ENCODE measurements at regions not wholly inside any gene's neighbourhood (a gene's known extent, or its start where the extent isn't known, plus 50 kb on each side); places are given as distances from the start of the nearest gene placed in this dataset.

- 47% methylated on average over 3 of the region's 4 CpGs for WGBS (ENCODE audit: insufficient coverage)
- no peaks in the 10 kb centered on the region for H3K4me1 Mint-ChIP-seq
- Histone ChIP-seq H3K9me3 (no peaks in the 10 kb centered on the region), H3K36me3 (ENCODE audit: control insufficient read depth in 2 of 2, extremely low read depth in 1 of 2, insufficient read depth in 1 of 2, low read length in 1 of 2) (no peaks in the 10 kb centered on the region), H3K27me3 (replicated peaks in 1 of 2; ENCODE audit: control insufficient read depth in 2 of 2, extremely low read depth in 1 of 2, insufficient read depth in 2 of 2, low read length in 1 of 2) (no peaks in the 10 kb centered on the region), H3K4me3 (ENCODE audit: control insufficient read depth in 1 of 2, extremely low read depth in 1 of 2, low read length in 1 of 2) (no peak overlapping the region), H3K4me1 (ENCODE audit: control insufficient read depth in 1 of 2, extremely low read depth in 1 of 2, insufficient read depth in 2 of 2, low read length in 2 of 2) (no peaks in the 10 kb centered on the region), H3K27ac (ENCODE audit: low read length) (no peak overlapping the region)
- ATAC-seq (replicated peaks in 1 of 4) (no peak), DNase-seq (no peak)
- ChIA-PET CTCF (no interaction called here), POLR2A (no interaction called here)
- H3K36me3 Mint-ChIP-seq, result no peaks in the 10 kb centered on the region
- H3K27ac Mint-ChIP-seq, result no peak overlapping the region
- H3K27me3 Mint-ChIP-seq, result no peaks in the 10 kb centered on the region
- no peak overlapping the region for H3K4me3 Mint-ChIP-seq
- peaks cover 0 to 10% (median 5%) of the 10 kb centered on the region in 3 donors for H3K9me3 Mint-ChIP-seq
These were observed 230.9 kb upstream of the RGPD4 start for GRCh38 chr2:107595749-107596148.

GRCh38 chr2:107597507-107597906, 229.2 kb upstream of the RGPD4 start:
- Mint-ChIP-seq H3K9me3 (peaks cover 0 to 16% (median 10%) of the 10 kb centered on the region in 3 donors), H3K36me3 (no peaks in the 10 kb centered on the region), H3K4me3 (no peak overlapping the region), H3K4me1 (no peaks in the 10 kb centered on the region), H3K27ac (no peak overlapping the region), H3K27me3 (no peaks in the 10 kb centered on the region)
- Histone ChIP-seq H3K4me3 (ENCODE audit: control insufficient read depth in 1 of 2, extremely low read depth in 1 of 2, low read length in 1 of 2) (no peak overlapping the region), H3K9me3 (no peaks in the 10 kb centered on the region), H3K27me3 (replicated peaks in 1 of 2; ENCODE audit: control insufficient read depth in 2 of 2, extremely low read depth in 1 of 2, insufficient read depth in 2 of 2, low read length in 1 of 2) (no peaks in the 10 kb centered on the region), H3K4me1 (ENCODE audit: control insufficient read depth in 1 of 2, extremely low read depth in 1 of 2, insufficient read depth in 2 of 2, low read length in 2 of 2) (no peaks in the 10 kb centered on the region), H3K36me3 (ENCODE audit: control insufficient read depth in 2 of 2, extremely low read depth in 1 of 2, insufficient read depth in 1 of 2, low read length in 1 of 2) (no peaks in the 10 kb centered on the region), H3K27ac (ENCODE audit: low read length) (no peak overlapping the region)
- ATAC-seq (replicated peaks in 1 of 4) (no peak), DNase-seq (no peak)
- POLR2A ChIA-PET, result no interaction called here
- CTCF ChIA-PET, result no interaction called here

GRCh38 chr2:107602801-107603200, 223.9 kb upstream of the RGPD4 start:
- POLR2A ChIA-PET, result no interaction called here
- CTCF ChIA-PET, result no interaction called here
- Histone ChIP-seq H3K36me3 (ENCODE audit: control insufficient read depth in 2 of 2, extremely low read depth in 1 of 2, insufficient read depth in 1 of 2, low read length in 1 of 2) (no peaks in the 10 kb centered on the region), H3K9me3 (no peaks in the 10 kb centered on the region), H3K27ac (ENCODE audit: low read length) (no peak overlapping the region), H3K4me3 (ENCODE audit: control insufficient read depth in 1 of 2, extremely low read depth in 1 of 2, low read length in 1 of 2) (no peak overlapping the region), H3K4me1 (ENCODE audit: control insufficient read depth in 1 of 2, extremely low read depth in 1 of 2, insufficient read depth in 2 of 2, low read length in 2 of 2) (no peaks in the 10 kb centered on the region), H3K27me3 (replicated peaks in 1 of 2; ENCODE audit: control insufficient read depth in 2 of 2, extremely low read depth in 1 of 2, insufficient read depth in 2 of 2, low read length in 1 of 2) (no peaks in the 10 kb centered on the region)
- Mint-ChIP-seq H3K27me3 (no peaks in the 10 kb centered on the region), H3K27ac (no peak overlapping the region), H3K4me1 (no peaks in the 10 kb centered on the region), H3K4me3 (no peak overlapping the region), H3K9me3 (peaks cover 0 to 6% (median 5%) of the 10 kb centered on the region in 3 donors), H3K36me3 (no peaks in the 10 kb centered on the region)
- DNase-seq, result no peak
- WGBS (ENCODE audit: insufficient coverage), result no CpG with 5 or more reads among the region's 2 CpGs
- ATAC-seq (replicated peaks in 1 of 4), result no peak

- no peaks in the 10 kb centered on the region for H3K4me1 Mint-ChIP-seq
- ChIA-PET CTCF (no interaction called here), POLR2A (no interaction called here)
- no peak overlapping the region for H3K27ac ChIP-seq (ENCODE audit: low read length)
- no peaks in the 10 kb centered on the region for H3K4me1 ChIP-seq (ENCODE audit: control insufficient read depth in 1 of 2, extremely low read depth in 1 of 2, insufficient read depth in 2 of 2, low read length in 2 of 2)
- DNase-seq, result no peak
- H3K9me3 ChIP-seq, result no peaks in the 10 kb centered on the region
- no peaks in the 10 kb centered on the region for H3K9me3 Mint-ChIP-seq
- no peaks in the 10 kb centered on the region for H3K27me3 ChIP-seq (replicated peaks in 1 of 2; ENCODE audit: control insufficient read depth in 2 of 2, extremely low read depth in 1 of 2, insufficient read depth in 2 of 2, low read length in 1 of 2)
- no peaks in the 10 kb centered on the region for H3K27me3 Mint-ChIP-seq
- ATAC-seq (replicated peaks in 1 of 4), result no peak
- WGBS (ENCODE audit: insufficient coverage), result no CpG with 5 or more reads among the region's 1 CpG
- H3K27ac Mint-ChIP-seq, result no peak overlapping the region
- no peak overlapping the region for H3K4me3 Mint-ChIP-seq
- no peak overlapping the region for H3K4me3 ChIP-seq (ENCODE audit: control insufficient read depth in 1 of 2, extremely low read depth in 1 of 2, low read length in 1 of 2)
- no peaks in the 10 kb centered on the region for H3K36me3 ChIP-seq (ENCODE audit: control insufficient read depth in 2 of 2, extremely low read depth in 1 of 2, insufficient read depth in 1 of 2, low read length in 1 of 2)
- no peaks in the 10 kb centered on the region for H3K36me3 Mint-ChIP-seq
These were observed 219.6 kb upstream of the RGPD4 start for GRCh38 chr2:107607054-107607453.

GRCh38 chr2:107607473-107607872, 219.2 kb upstream of the RGPD4 start:
- ATAC-seq (replicated peaks in 1 of 4) (no peak), DNase-seq (no peak)
- CTCF ChIA-PET, result no interaction called here
- Histone ChIP-seq H3K9me3 (no peaks in the 10 kb centered on the region), H3K27ac (ENCODE audit: low read length) (no peak overlapping the region), H3K36me3 (ENCODE audit: control insufficient read depth in 2 of 2, extremely low read depth in 1 of 2, insufficient read depth in 1 of 2, low read length in 1 of 2) (no peaks in the 10 kb centered on the region), H3K4me3 (ENCODE audit: control insufficient read depth in 1 of 2, extremely low read depth in 1 of 2, low read length in 1 of 2) (no peak overlapping the region), H3K27me3 (replicated peaks in 1 of 2; ENCODE audit: control insufficient read depth in 2 of 2, extremely low read depth in 1 of 2, insufficient read depth in 2 of 2, low read length in 1 of 2) (no peaks in the 10 kb centered on the region), H3K4me1 (ENCODE audit: control insufficient read depth in 1 of 2, extremely low read depth in 1 of 2, insufficient read depth in 2 of 2, low read length in 2 of 2) (no peaks in the 10 kb centered on the region)
- no peak overlapping the region for H3K27ac Mint-ChIP-seq
- no peak overlapping the region for H3K4me3 Mint-ChIP-seq
- no peaks in the 10 kb centered on the region for H3K27me3 Mint-ChIP-seq
- no CpG with 5 or more reads among the region's 1 CpG for WGBS (ENCODE audit: insufficient coverage)
- no peaks in the 10 kb centered on the region for H3K4me1 Mint-ChIP-seq
- H3K36me3 Mint-ChIP-seq, result no peaks in the 10 kb centered on the region
- no peaks in the 10 kb centered on the region for H3K9me3 Mint-ChIP-seq
- POLR2A ChIA-PET, result no interaction called here

GRCh38 chr2:107615039-107615438, 211.7 kb upstream of the RGPD4 start:
- Mint-ChIP-seq H3K36me3 (no peaks in the 10 kb centered on the region), H3K27ac (no peak overlapping the region), H3K4me1 (no peaks in the 10 kb centered on the region), H3K27me3 (no peaks in the 10 kb centered on the region), H3K9me3 (peaks cover 4 to 14% (median 10%) of the 10 kb centered on the region in 3 donors), H3K4me3 (no peak overlapping the region)
- ATAC-seq (replicated peaks in 1 of 4), result no peak
- Histone ChIP-seq H3K36me3 (ENCODE audit: control insufficient read depth in 2 of 2, extremely low read depth in 1 of 2, insufficient read depth in 1 of 2, low read length in 1 of 2) (no peaks in the 10 kb centered on the region), H3K9me3 (no peaks in the 10 kb centered on the region), H3K27me3 (replicated peaks in 1 of 2; ENCODE audit: control insufficient read depth in 2 of 2, extremely low read depth in 1 of 2, insufficient read depth in 2 of 2, low read length in 1 of 2) (no peaks in the 10 kb centered on the region), H3K27ac (ENCODE audit: low read length) (no peak overlapping the region), H3K4me3 (ENCODE audit: control insufficient read depth in 1 of 2, extremely low read depth in 1 of 2, low read length in 1 of 2) (no peak overlapping the region), H3K4me1 (ENCODE audit: control insufficient read depth in 1 of 2, extremely low read depth in 1 of 2, insufficient read depth in 2 of 2, low read length in 2 of 2) (no peaks in the 10 kb centered on the region)
- ChIA-PET CTCF (no interaction called here), POLR2A (interaction anchor here in 1 of 2 donors (0.7 kb wide), 1 partner anchor 35 kb away, joined by 3 read pairs; no protein-coding TSS in a partner anchor)
- no peak for DNase-seq

- no peak overlapping the region for H3K27ac Mint-ChIP-seq
- H3K36me3 Mint-ChIP-seq, result no peaks in the 10 kb centered on the region
- H3K9me3 ChIP-seq, result no peaks in the 10 kb centered on the region
These were observed 207.9 kb upstream of the RGPD4 start for GRCh38 chr2:107618769-107619168.

More at GRCh38 chr2:107618769-107619168, 207.9 kb upstream of the RGPD4 start:
- CTCF ChIA-PET, result no interaction called here
- Mint-ChIP-seq H3K4me1 (no peaks in the 10 kb centered on the region), H3K27me3 (no peaks in the 10 kb centered on the region), H3K4me3 (no peak overlapping the region), H3K9me3 (peaks cover 4 to 19% (median 15%) of the 10 kb centered on the region in 3 donors)
- no peak overlapping the region for H3K27ac ChIP-seq (ENCODE audit: low read length)
- H3K4me3 ChIP-seq (ENCODE audit: control insufficient read depth in 1 of 2, extremely low read depth in 1 of 2, low read length in 1 of 2), result no peak overlapping the region
- H3K4me1 ChIP-seq (ENCODE audit: control insufficient read depth in 1 of 2, extremely low read depth in 1 of 2, insufficient read depth in 2 of 2, low read length in 2 of 2), result no peaks in the 10 kb centered on the region
- DNase-seq, result no peak
- H3K27me3 ChIP-seq (replicated peaks in 1 of 2; ENCODE audit: control insufficient read depth in 2 of 2, extremely low read depth in 1 of 2, insufficient read depth in 2 of 2, low read length in 1 of 2), result no peaks in the 10 kb centered on the region
- POLR2A ChIA-PET, result no interaction called here
- no peak for ATAC-seq (replicated peaks in 1 of 4)
- H3K36me3 ChIP-seq (ENCODE audit: control insufficient read depth in 2 of 2, extremely low read depth in 1 of 2, insufficient read depth in 1 of 2, low read length in 1 of 2), result no peaks in the 10 kb centered on the region

Data from T-cell (primary cell).